OCI-M2 (cell line): ENCODE measurements at regions not wholly inside any gene's neighbourhood (a gene's known extent, or its start where the extent isn't known, plus 50 kb on each side); places are given as distances from the start of the nearest gene placed in this dataset.
"Not testable (repeated sequence)": the region's sequence is repeated elsewhere in the genome, so short reads cannot be mapped to it uniquely, and the experiment has no call there.

ENCODE experiments used
- DNase-seq: peaks from one replicate; lab custom pipeline; 2025; ENCODE audit not compliant: unreplicated experiment; lab: John Stamatoyannopoulos, UW

- no peak for DNase-seq
Measured at GRCh38 chr3:5929027-5929426, 741.5 kb downstream of the EDEM1 start.

DNA sequence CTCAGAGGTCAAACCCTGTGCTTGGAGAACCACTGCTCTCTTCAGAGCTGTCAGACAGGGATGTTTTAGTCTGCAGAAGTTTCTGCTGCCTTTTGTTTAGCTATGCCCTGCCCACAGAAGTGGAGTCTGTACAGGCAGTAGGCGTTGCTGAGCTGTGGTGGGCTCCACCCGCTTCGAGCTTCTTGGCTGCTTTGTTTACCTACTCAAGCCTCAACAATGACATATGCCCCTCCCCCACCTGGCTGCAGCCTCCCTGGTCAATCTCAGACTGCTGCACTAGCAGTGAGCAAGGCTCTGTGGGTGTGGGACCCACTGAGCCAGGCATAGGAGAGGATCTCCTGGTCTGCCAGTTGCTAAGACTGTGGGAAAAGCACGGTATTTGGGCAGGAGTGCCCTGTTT lies 756.6 kb downstream of the EDEM1 start:
- DNase-seq: not testable (repeated sequence)

GRCh38 chr3:5948084-5948483 lies 760.6 kb downstream of the EDEM1 start:
- no peak for DNase-seq

DNA sequence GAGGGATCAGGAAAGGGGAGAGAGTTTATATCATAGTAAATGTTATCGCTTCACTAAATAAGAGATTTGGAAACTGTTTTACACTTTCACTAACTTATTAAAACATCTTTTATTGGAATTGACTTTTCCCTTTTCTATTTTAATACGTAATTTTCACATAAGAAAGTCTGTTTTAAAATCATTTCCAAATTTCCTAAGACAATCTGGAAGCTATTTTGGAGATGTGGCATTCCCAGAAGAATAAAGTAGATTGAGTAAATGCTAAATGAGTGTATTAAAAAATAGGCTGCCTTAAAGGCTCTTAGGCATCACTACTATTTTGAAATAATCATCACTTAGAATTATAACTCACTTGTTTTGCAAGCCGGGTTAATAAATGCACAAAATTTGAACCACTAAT lies 763.5 kb downstream of the EDEM1 start:
- no peak for DNase-seq

DNA sequence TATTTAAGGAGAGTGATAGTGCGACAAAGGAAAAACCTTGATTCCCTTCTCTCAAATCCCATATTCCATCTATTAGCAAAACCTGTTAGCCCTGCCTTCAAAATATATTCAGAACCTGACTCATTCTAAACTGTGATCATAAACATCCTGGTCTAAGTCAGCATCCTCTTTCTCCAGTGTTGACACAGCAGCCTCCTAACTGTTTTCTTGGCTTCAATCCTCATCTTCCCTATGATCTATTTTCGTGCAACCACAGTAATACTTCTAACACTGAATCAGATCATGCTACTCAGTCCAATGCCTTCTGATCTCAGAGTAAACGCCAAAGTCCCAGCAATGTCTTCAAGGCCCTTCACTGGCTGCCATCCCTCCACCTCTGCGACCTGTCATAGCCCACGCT lies 785.1 kb downstream of the EDEM1 start:
- DNase-seq: no peak

- DNase-seq: no peak
Measured at GRCh38 chr3:5974630-5975322, 787.3 kb downstream of the EDEM1 start.

GRCh38 chr3:5977331-5977730 lies 789.8 kb downstream of the EDEM1 start:
- no peak for DNase-seq

- DNase-seq: no peak
Measured at GRCh38 chr3:5980475-5980874, 793.0 kb downstream of the EDEM1 start.

DNA sequence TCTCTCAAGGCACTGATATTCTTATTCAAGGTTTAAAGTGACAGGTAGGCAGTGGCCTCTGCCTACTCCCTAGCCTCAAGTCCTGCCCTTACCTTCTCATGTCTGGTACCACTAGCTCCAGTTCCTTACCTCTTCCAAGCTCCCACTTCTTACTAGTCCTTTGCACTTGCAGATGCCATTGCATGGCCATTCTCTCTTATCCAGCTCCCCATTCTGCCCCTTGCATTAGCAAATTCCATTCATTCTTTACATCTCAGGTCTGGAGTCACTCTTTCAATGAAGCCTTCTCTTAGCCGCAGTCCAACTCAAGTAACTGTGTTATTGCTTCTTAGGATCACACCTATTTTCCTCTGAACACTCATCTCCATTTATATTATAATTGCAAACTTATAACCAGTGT lies 807.1 kb downstream of the EDEM1 start:
- DNase-seq: no peak

DNA sequence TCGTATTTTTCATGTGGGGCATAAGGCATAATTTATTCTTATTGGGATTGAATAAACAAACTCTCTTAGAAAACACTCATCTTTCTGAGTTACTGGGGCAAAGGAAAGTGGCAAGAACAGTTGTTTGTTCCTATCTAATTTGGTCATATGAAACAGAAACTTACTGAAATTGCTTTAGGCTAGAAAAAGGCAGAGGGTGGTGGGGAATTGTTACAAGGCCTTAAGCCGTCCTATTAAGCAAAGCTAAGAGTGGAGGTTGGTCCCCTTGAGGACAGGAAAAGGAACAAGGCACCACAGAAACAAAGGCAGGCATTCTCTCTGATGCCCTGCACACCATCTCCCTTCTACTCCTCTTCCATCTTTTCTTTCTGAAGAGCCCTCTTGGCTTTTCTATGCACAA lies 830.9 kb downstream of the EDEM1 start:
- no peak for DNase-seq

GRCh38 chr3:6022621-6023020 lies 835.1 kb downstream of the EDEM1 start:
- no peak for DNase-seq

DNA sequence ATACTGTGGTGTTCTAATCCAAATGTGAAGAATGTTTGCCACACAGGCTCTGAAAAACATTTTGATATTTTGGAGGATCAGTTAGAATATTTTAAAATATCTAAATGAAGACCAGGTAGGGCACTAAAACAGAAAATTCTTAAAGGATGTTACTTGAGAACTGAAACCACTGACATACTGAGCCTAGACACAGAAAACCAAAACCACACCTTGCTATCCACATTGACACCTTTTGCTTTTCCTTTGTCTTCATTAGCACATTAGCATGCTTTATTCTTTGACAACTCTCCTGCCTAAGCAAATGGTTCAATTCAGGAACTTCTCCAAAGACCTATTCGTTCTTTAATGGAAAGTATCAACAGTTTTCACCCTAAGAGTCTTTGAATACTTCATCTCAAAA lies 835.9 kb upstream of the GRM7 start:
- DNase-seq: no peak

DNA sequence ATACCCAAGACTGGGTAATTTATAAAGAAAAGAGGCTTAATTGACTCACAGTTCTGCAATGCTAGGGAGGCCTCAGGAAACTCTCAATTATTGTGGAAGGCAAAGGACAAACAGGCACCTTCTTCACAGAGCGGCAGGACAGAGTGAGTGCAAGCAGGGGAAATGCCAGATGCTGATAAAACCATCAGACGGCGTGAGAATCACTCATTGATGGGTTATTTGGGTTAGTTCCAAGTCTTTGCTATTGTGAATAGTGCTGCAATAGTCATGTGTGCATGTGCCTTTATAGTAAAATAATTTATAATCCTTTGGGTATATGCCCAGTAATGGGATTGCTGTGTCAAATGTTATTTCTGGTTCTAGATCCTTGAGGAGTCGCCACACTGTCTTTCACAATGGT lies 830.3 kb upstream of the GRM7 start:
- DNase-seq: not testable (repeated sequence)

GRCh38 chr3:6035626-6036025 lies 825.3 kb upstream of the GRM7 start:
- DNase-seq: no peak

- DNase-seq: no peak
Measured at GRCh38 chr3:6039971-6040370, 820.9 kb upstream of the GRM7 start.

- DNase-seq: no peak
Measured at GRCh38 chr3:6041894-6042293, 819.0 kb upstream of the GRM7 start.

GRCh38 chr3:6047016-6047415 lies 813.9 kb upstream of the GRM7 start:
- no peak for DNase-seq

DNA sequence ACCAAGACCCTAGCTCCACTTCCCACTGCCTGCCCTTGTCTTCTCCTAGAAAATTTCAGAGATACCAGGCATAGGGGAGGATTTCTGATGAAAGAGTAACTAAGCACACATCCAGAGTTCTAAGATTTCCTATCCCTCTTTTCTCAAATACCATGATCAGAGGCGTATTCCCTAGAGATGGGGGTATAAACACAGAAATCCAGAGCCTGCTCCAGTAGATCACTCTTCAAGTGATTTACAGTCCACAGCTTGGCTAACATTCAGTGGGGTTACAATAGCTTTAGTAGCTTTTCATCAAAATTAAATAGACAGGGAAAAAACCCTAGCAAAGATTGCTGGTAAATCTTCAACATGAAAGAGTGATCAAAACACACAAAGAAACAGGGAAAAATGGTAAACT lies 800.7 kb upstream of the GRM7 start:
- no peak for DNase-seq

DNA sequence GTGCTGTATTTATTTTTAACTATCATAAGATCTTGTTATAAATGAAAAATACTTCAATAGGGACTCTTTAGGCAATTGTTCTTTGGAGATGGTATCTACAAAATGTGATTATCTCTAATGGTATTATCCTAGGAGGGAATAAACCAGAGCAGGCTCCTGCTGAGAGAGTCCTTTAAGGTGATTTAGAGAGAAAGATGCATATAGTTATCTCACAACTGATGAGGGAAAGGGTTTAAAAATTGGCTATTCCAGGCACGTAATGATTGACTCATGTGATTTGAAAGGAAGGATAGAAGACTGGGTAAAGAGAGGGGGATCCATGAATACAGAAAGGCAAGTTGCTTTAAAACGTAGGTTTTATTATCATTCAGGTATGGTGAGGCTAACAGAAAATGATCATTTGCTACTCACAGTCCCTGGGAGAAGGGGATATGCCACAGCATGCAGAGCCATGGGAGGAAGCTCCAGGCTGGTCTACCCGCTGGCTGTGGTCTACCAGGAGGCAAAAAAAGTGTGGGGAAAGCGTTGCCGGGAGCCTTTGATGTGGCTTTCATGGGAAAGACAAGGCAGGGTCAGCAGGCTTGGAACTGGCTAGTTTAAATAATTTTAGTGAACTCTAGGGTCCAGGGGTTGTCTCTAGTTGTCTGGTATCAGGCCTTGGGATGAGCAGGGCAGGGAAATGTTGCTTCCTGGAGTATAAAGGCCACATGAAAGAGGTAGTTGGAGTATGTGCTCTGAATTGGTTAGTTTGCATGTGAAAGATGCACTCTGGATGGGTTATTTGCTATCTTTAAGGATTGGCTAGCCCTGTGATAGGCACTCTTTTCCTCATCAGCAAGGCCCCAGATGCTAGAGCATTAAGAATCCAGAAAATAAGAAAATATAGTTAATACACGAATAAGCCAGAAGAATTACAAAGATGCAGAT lies 798.4 kb upstream of the GRM7 start:
- no peak for DNase-seq

DNA sequence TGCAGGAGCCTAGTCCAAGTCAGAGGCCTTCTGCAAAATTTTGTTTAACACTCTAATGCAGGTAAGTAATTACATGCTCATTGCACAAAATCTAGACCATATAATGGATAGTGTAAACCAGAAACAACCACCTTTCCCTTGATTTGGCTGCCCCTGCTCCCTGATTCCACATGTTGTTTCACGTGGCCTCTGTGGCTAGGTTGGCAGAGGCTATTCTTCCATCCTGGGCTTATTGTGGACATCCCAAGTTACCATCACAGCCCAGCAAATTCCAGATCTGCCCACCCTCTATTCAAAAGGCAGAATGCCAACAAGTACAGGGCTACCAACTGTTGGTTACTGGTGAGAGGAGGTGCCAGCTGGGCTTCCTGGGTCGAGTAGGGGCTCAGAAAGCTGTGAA lies 794.5 kb upstream of the GRM7 start:
- no peak for DNase-seq

DNA sequence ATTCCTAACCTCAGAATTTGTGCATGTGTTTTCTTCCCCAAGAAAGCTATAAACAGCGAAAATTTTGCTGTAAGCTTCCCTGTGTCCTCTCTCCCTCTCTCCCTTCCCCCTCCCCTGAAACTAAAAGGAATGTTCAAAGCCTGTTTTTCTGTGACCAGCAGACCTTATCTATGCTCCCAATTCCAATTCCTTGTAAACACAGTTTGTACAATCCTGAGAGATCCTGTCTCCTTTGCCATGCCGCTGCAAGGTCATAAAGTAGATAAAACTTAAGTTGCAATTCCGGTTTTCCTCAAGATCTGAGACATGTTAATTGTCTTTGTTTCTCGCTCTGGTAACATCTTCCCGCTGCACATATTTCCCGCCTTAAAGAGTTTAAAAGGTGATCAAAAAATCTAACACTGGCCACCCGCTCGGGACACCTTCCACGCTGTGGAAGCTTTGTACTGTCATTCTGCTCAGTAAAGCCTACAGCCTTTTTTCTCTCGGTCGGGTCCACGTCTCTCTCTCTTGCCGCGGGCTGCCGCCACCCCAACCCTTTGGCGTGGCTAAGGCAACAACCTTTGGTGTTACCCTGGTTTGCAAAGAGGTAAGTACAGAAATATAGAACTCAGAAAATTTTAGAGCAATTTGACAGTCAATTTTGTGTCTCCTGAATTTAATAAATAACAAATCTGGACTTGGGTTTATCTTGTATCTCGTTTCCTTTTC lies 793.9 kb upstream of the GRM7 start:
- not testable (repeated sequence) for DNase-seq

- DNase-seq: no peak
Measured at GRCh38 chr3:6074952-6075351, 786.0 kb upstream of the GRM7 start.
